ENCODE measurements at regions not wholly inside any gene's neighbourhood (a gene's known extent, or its start where the extent isn't known, plus 50 kb on each side); places are given as distances from the start of the nearest gene placed in this dataset.

GRCh38 chr21:38930066-38930465, 124.3 kb downstream of the ETS2 start:
- Histone ChIP-seq H3K36me3 (ENCODE audit: control insufficient read depth, low read length) (no peaks in the 10 kb centered on the region), H3K9me3 (ENCODE audit: control insufficient read depth, insufficient read depth, low read length) (no peaks in the 10 kb centered on the region; the same call in 1 of the 2 replicates), H3K27me3 (ENCODE audit: control insufficient read depth, low read length) (no peaks in the 10 kb centered on the region), H4K20me1 (ENCODE audit: control insufficient read depth, insufficient read depth, low read depth, low read length) (no peaks in the 10 kb centered on the region), H3K4me2 (ENCODE audit: low read length) (no peak overlapping the region), H3F3A (ENCODE audit: control insufficient read depth, insufficient read depth) (no peaks in the 10 kb centered on the region), H3K4me1 (ENCODE audit: control insufficient read depth, low read length) (peaks cover 5% of the 10 kb centered on the region; the same call in 1 of the 2 replicates), H3K79me2 (ENCODE audit: control insufficient read depth, low read length) (no peaks in the 10 kb centered on the region), H3K27ac (ENCODE audit: low read depth, low read length) (no peak overlapping the region), H3K4me3 (ENCODE audit: low read length) (no peak overlapping the region), H3K9me2 (replicated peaks; ENCODE audit: control insufficient read depth, low read length) (no peaks in the 10 kb centered on the region)
- no peak for TF ChIP-seq CTCF (IDR thresholded peaks at IDR 0.05; ENCODE audit: low read depth, low read length, poor library complexity, severe bottlenecking)
- no peak for TF ChIP-seq EZH2phosphoT487 (IDR thresholded peaks at IDR 0.05; ENCODE audit: borderline replicate concordance, low read length)

- H3K4me1 ChIP-seq (ENCODE audit: control insufficient read depth, low read length) = peaks cover 5% of the 10 kb centered on the region; the same call in 1 of the 2 replicates
- no peak overlapping the region for H3K4me3 ChIP-seq (ENCODE audit: low read length)
- H3K36me3 ChIP-seq (ENCODE audit: control insufficient read depth, low read length) = no peaks in the 10 kb centered on the region
- H3K9me2 ChIP-seq (replicated peaks; ENCODE audit: control insufficient read depth, low read length) = no peaks in the 10 kb centered on the region
- no peak overlapping the region for H3K4me2 ChIP-seq (ENCODE audit: low read length)
- H3K9me3 ChIP-seq (ENCODE audit: control insufficient read depth, insufficient read depth, low read length) = no peaks in the 10 kb centered on the region; the same call in 1 of the 2 replicates
- TF ChIP-seq EZH2phosphoT487 (IDR thresholded peaks at IDR 0.05; ENCODE audit: borderline replicate concordance, low read length) (no peak), CTCF (IDR thresholded peaks at IDR 0.05; ENCODE audit: low read depth, low read length, poor library complexity, severe bottlenecking) (no peak)
- no peaks in the 10 kb centered on the region for H3K27me3 ChIP-seq (ENCODE audit: control insufficient read depth, low read length)
- H3K79me2 ChIP-seq (ENCODE audit: control insufficient read depth, low read length) = no peaks in the 10 kb centered on the region
- H3K27ac ChIP-seq (ENCODE audit: low read depth, low read length) = no peak overlapping the region
- H3F3A ChIP-seq (ENCODE audit: control insufficient read depth, insufficient read depth) = no peaks in the 10 kb centered on the region
- H4K20me1 ChIP-seq (ENCODE audit: control insufficient read depth, insufficient read depth, low read depth, low read length) = no peaks in the 10 kb centered on the region
These were observed 123.9 kb downstream of the ETS2 start for GRCh38 chr21:38929652-38930051.

- H3K36me3 ChIP-seq (ENCODE audit: control insufficient read depth, low read length) = no peaks in the 10 kb centered on the region
- TF ChIP-seq CTCF (IDR thresholded peaks at IDR 0.05; ENCODE audit: low read depth, low read length, poor library complexity, severe bottlenecking) (no peak), EZH2phosphoT487 (IDR thresholded peaks at IDR 0.05; ENCODE audit: borderline replicate concordance, low read length) (no peak)
- no peaks in the 10 kb centered on the region for H3F3A ChIP-seq (ENCODE audit: control insufficient read depth, insufficient read depth)
- H3K4me1 ChIP-seq (ENCODE audit: control insufficient read depth, low read length) = peaks cover 5% of the 10 kb centered on the region; the same call in 1 of the 2 replicates
- no peaks in the 10 kb centered on the region for H3K79me2 ChIP-seq (ENCODE audit: control insufficient read depth, low read length)
- no peaks in the 10 kb centered on the region for H3K9me2 ChIP-seq (replicated peaks; ENCODE audit: control insufficient read depth, low read length)
- no peaks in the 10 kb centered on the region; the same call in 1 of the 2 replicates for H3K9me3 ChIP-seq (ENCODE audit: control insufficient read depth, insufficient read depth, low read length)
- H4K20me1 ChIP-seq (ENCODE audit: control insufficient read depth, insufficient read depth, low read depth, low read length) = no peaks in the 10 kb centered on the region
- no peaks in the 10 kb centered on the region for H3K27me3 ChIP-seq (ENCODE audit: control insufficient read depth, low read length)
- H3K4me2 ChIP-seq (ENCODE audit: low read length) = no peak overlapping the region
- H3K4me3 ChIP-seq (ENCODE audit: low read length) = no peak overlapping the region
- H3K27ac ChIP-seq (ENCODE audit: low read depth, low read length) = no peak overlapping the region
These were observed 123.4 kb downstream of the ETS2 start for GRCh38 chr21:38929142-38929541.
